GM23338 (cell line): ENCODE measurements at regions not wholly inside any gene's neighbourhood (a gene's known extent, or its start where the extent isn't known, plus 50 kb on each side); places are given as distances from the start of the nearest gene placed in this dataset.

Source experiments
- ATAC-seq: fragments of 200-7000 bp; cut with Tn5 transposase; 3 replicates; pipeline ENCODE4 v1.9.1; 2020
- DNase-seq: peaks from one replicate; pipeline ENCODE4 v3.0.0-alpha.2; 2015; ENCODE audit warnings: low spot score
- H2AFZ ChIP-seq: fragments of 200-600 bp; sonication (generic); 2 replicates; pipeline ENCODE4 v1.8.0; 2016; ENCODE audit warnings: antibody characterized with exemption, mild to moderate bottlenecking, moderate library complexity
- H3F3A ChIP-seq: fragments of 200-600 bp; sonication (generic); replicated peaks from 2 replicates; pipeline ENCODE4 v1.8.0; 2017; ENCODE audit warnings: antibody characterized with exemption, mixed run types, low read depth
- H3K27ac ChIP-seq: fragments of 200-600 bp; sonication (generic); 2 replicates; pipeline ENCODE4 v1.6.1; 2016; ENCODE audit warnings: low read depth
- H3K27me3 ChIP-seq: fragments of 200-600 bp; sonication (generic); 2 replicates; pipeline ENCODE4 v1.8.0; 2016; ENCODE audit warnings: mild to moderate bottlenecking, mixed run types, moderate library complexity; ENCODE audit not compliant: insufficient read depth
- H3K36me3 ChIP-seq: fragments of 200-600 bp; sonication (generic); 2 replicates; pipeline ENCODE4 v1.8.0; 2016; ENCODE audit warnings: mild to moderate bottlenecking; ENCODE audit not compliant: insufficient read depth
- H3K4me1 ChIP-seq: fragments of 200-600 bp; sonication (generic); 2 replicates; pipeline ENCODE4 v1.8.0; 2016; ENCODE audit warnings: mild to moderate bottlenecking, moderate library complexity; ENCODE audit not compliant: insufficient read depth
- H3K4me2 ChIP-seq: fragments of 200-600 bp; sonication (generic); 2 replicates; pipeline ENCODE4 v1.7.1; 2017; ENCODE audit warnings: mixed run types
- H3K4me3 ChIP-seq: fragments of 200-600 bp; sonication (generic); 2 replicates; pipeline ENCODE4 v1.6.1; 2016; ENCODE audit warnings: mixed run types
- H3K79me2 ChIP-seq: fragments of 200-600 bp; sonication (generic); replicated peaks from 2 replicates; pipeline ENCODE4 v1.8.0; 2017; ENCODE audit warnings: mild to moderate bottlenecking; ENCODE audit not compliant: insufficient read depth
- H3K9me2 ChIP-seq: fragments of 200-600 bp; sonication (generic); 2 replicates; pipeline ENCODE4 v1.8.0; 2017; ENCODE audit not compliant: insufficient read depth
- H4K20me1 ChIP-seq: fragments of 200-600 bp; sonication (generic); replicated peaks from 2 replicates; pipeline ENCODE4 v1.8.0; 2017; ENCODE audit warnings: mild to moderate bottlenecking; ENCODE audit not compliant: insufficient read depth
- H3K27ac Mint-ChIP-seq: 2 replicates; pipeline ENCODE4 v1.8.0; 2020; ENCODE audit warnings: inconsistent platforms, mild to moderate bottlenecking, moderate library complexity, mixed read lengths
- H3K27me3 Mint-ChIP-seq: 3 replicates; pipeline ENCODE4 v1.8.0; 2022; ENCODE audit warnings: low read depth, mild to moderate bottlenecking, moderate library complexity, mixed read lengths, inconsistent platforms; ENCODE audit not compliant: insufficient read depth, poor library complexity
- H3K36me3 Mint-ChIP-seq: 3 replicates; pipeline ENCODE4 v1.8.0; 2021; ENCODE audit warnings: low read depth, mild to moderate bottlenecking, inconsistent platforms, moderate library complexity, mixed read lengths
- H3K4me1 Mint-ChIP-seq: 3 replicates; pipeline ENCODE4 v1.8.0; 2020; ENCODE audit warnings: mild to moderate bottlenecking, inconsistent platforms, mixed read lengths
- H3K4me3 Mint-ChIP-seq: 3 replicates; pipeline ENCODE4 v1.8.0; 2021; ENCODE audit warnings: moderate library complexity, mild to moderate bottlenecking, inconsistent platforms, mixed read lengths
- H3K9me3 Mint-ChIP-seq: 3 replicates; pipeline ENCODE4 v1.8.0; 2020; ENCODE audit warnings: moderate library complexity, mild to moderate bottlenecking, inconsistent platforms, mixed read lengths
- CREB1 ChIP-seq: fragments of 250-450 bp; sonication (Bioruptor Pico); IDR thresholded peaks from 2 replicates; pipeline ENCODE4 v1.5.0; 2020; ENCODE audit warnings: low read depth, mild to moderate bottlenecking, moderate library complexity
- CTCF ChIP-seq, 2 experiments: fragments of 200-600 bp in 1 of 2; sonication (generic) in 1 of 2; conservative IDR thresholded peaks; 2 replicates each; pipeline versions ENCODE4 v1.5.1 to v1.6.1; 2016 to 2017; ENCODE audit warnings: antibody characterized with exemption in 2 of 2, low read depth in 2 of 2, mild to moderate bottlenecking in 2 of 2, moderate library complexity in 1 of 2
- ETS1 ChIP-seq: IDR thresholded peaks from 2 replicates; pipeline ENCODE4 v1.6.1; 2016; ENCODE audit warnings: antibody characterized with exemption
- EZH2 ChIP-seq: fragments of 200-600 bp; sonication (generic); IDR thresholded peaks from one replicate; pipeline ENCODE4 v1.8.0; 2017; ENCODE audit warnings: antibody characterized with exemption, mild to moderate bottlenecking, low read depth; ENCODE audit not compliant: unreplicated experiment
- EZH2phosphoT487 ChIP-seq: fragments of 200-600 bp; sonication (generic); IDR thresholded peaks from one replicate; pipeline ENCODE4 v1.8.1; 2018; ENCODE audit warnings: antibody characterized with exemption; ENCODE audit not compliant: unreplicated experiment
- JUNB ChIP-seq: IDR thresholded peaks from one replicate; pipeline ENCODE4 v1.6.1; 2016; ENCODE audit warnings: antibody characterized with exemption; ENCODE audit not compliant: unreplicated experiment
- NANOG ChIP-seq: IDR thresholded peaks from 2 replicates; pipeline ENCODE4 v1.6.1; 2016; ENCODE audit warnings: antibody characterized with exemption, borderline replicate concordance
- POLR2AphosphoS5 ChIP-seq: IDR thresholded peaks from 2 replicates; pipeline ENCODE4 v1.6.1; 2016; ENCODE audit warnings: antibody characterized with exemption, low read depth
- REST ChIP-seq: IDR thresholded peaks from one replicate; pipeline ENCODE4 v1.6.1; 2018; ENCODE audit warnings: antibody characterized with exemption; ENCODE audit not compliant: unreplicated experiment
- STAT1 ChIP-seq: IDR thresholded peaks from one replicate; pipeline ENCODE4 v1.6.1; 2016; ENCODE audit warnings: antibody characterized with exemption; ENCODE audit not compliant: unreplicated experiment
- ZNF114 ChIP-seq: fragments of 250-450 bp; sonication (Bioruptor Pico); IDR thresholded peaks from 2 replicates; pipeline ENCODE4 v1.5.0; 2020; ENCODE audit warnings: mild to moderate bottlenecking, moderate library complexity
- ZNF331 ChIP-seq: fragments of 250-450 bp; sonication (Bioruptor Pico); IDR thresholded peaks from 2 replicates; pipeline ENCODE4 v1.5.0; 2020; ENCODE audit warnings: low read depth, mild to moderate bottlenecking, moderate library complexity
- ZNF462 ChIP-seq: fragments of 250-450 bp; sonication (Bioruptor Pico); IDR thresholded peaks from 2 replicates; pipeline ENCODE4 v1.5.0; 2020; ENCODE audit warnings: mild to moderate bottlenecking, moderate library complexity

- Histone ChIP-seq H3K27ac (no peak overlapping the region), H3K27me3 (no peaks in the 10 kb centered on the region), H2AFZ (no peak overlapping the region), H3K9me2 (no peaks in the 10 kb centered on the region), H3K4me1 (no peaks in the 10 kb centered on the region), H3K36me3 (no peaks in the 10 kb centered on the region), H3K4me2 (no peak overlapping the region), H3F3A (no peaks in the 10 kb centered on the region), H3K4me3 (no peak overlapping the region), H3K79me2 (no peaks in the 10 kb centered on the region), H4K20me1 (no peaks in the 10 kb centered on the region)
- Mint-ChIP-seq H3K9me3 (no peaks in the 10 kb centered on the region), H3K4me1 (no peaks in the 10 kb centered on the region), H3K4me3 (no peak overlapping the region), H3K36me3 (no peaks in the 10 kb centered on the region), H3K27me3 (no peaks in the 10 kb centered on the region), H3K27ac (no peak overlapping the region)
- DNase-seq (no peak), ATAC-seq (no peak)
- TF ChIP-seq ZNF331 (CRISPR knock-in tag): no peak
- no peak for TF ChIP-seq ZNF114 (CRISPR knock-in tag)
- TF ChIP-seq JUNB: no peak
- TF ChIP-seq POLR2AphosphoS5: no peak
- TF ChIP-seq CREB1 (CRISPR knock-in tag): no peak
- TF ChIP-seq EZH2phosphoT487: no peak
- TF ChIP-seq EZH2: no peak
- TF ChIP-seq NANOG: no peak
- TF ChIP-seq ETS1: no peak
- no peak for TF ChIP-seq ZNF462 (CRISPR knock-in tag)
- TF ChIP-seq STAT1: no peak
- TF ChIP-seq REST: no peak
- no peak for TF ChIP-seq CTCF (conservative IDR thresholded peaks at IDR 0.05; ENCODE audit: low read depth in 2 of 2)
Observed at GRCh38 chr2:186044761-186045160, 306.2 kb downstream of the FSIP2 start.
